Panc1 (cell line): ENCODE measurements at regions not wholly inside any gene's neighbourhood (a gene's known extent, or its start where the extent isn't known, plus 50 kb on each side); places are given as distances from the start of the nearest gene placed in this dataset.
"Not testable (repeated sequence)": the region's sequence is repeated elsewhere in the genome, so short reads cannot be mapped to it uniquely, and the experiment has no call there.

Experiments used
- ATAC-seq: fragments of 200-7000 bp; cut with Tn5 transposase; 2 replicates; pipeline ENCODE4 v1.9.1; 2020; ENCODE audit warnings: mild to moderate bottlenecking, moderate library complexity
- BruUV-seq: library from RNA; stranded (reverse); fragments of 400-500 nt; replicated peaks from 2 replicates; lab custom pipeline; 2021; lab: Mats Ljungman, UMichigan
- CTCF ChIA-PET: fragments of 300-600 bp; sonication (Branson Sonifier 250); formaldehyde crosslinking; loops from one replicate; lab custom pipeline; 2022; ENCODE audit warnings: antibody characterized with exemption; lab: Charles Lee
- POLR2A ChIA-PET: fragments of 300-600 bp; sonication (Branson Sonifier 250); formaldehyde crosslinking; loops from one replicate; lab custom pipeline; 2022; ENCODE audit warnings: antibody characterized with exemption; lab: Charles Lee
- DNase-seq: peaks from one replicate; pipeline ENCODE4 v3.0.0-alpha.2; 2010; ENCODE audit warnings: low read depth, low spot score
- H3K27ac ChIP-seq: 2 replicates; pipeline ENCODE4 v1.5.1; 2011; ENCODE audit warnings: mild to moderate bottlenecking, low read length, inconsistent platforms
- H3K27me3 ChIP-seq: fragments of 200-500 bp; sonication (Bioruptor generic); 2 replicates; pipeline ENCODE4 v1.6.0; 2014; ENCODE audit warnings: low read length, inconsistent platforms; ENCODE audit not compliant: control insufficient read depth, insufficient read depth
- H3K36me3 ChIP-seq: fragments of 200-500 bp; sonication (Bioruptor generic); 2 replicates; pipeline ENCODE4 v1.5.1; 2014; ENCODE audit warnings: inconsistent platforms, mild to moderate bottlenecking, low read length, moderate library complexity; ENCODE audit not compliant: control insufficient read depth, insufficient read depth
- H3K4me1 ChIP-seq: 2 replicates; pipeline ENCODE4 v1.5.1; 2011; ENCODE audit warnings: inconsistent platforms, mild to moderate bottlenecking, low read length, moderate library complexity; ENCODE audit not compliant: control insufficient read depth, insufficient read depth
- H3K4me3 ChIP-seq, 2 experiments: 2 replicates each; pipeline ENCODE4 v1.5.1; 2011 to 2012; ENCODE audit warnings: low read depth in 2 of 2, low read length in 2 of 2, mild to moderate bottlenecking in 2 of 2, inconsistent platforms in 1 of 2, moderate library complexity in 1 of 2
- H3K9me3 ChIP-seq: fragments of 200-500 bp; sonication (Bioruptor generic); 2 replicates; pipeline ENCODE4 v1.5.1; 2014; ENCODE audit warnings: low read depth, mild to moderate bottlenecking, inconsistent platforms, low read length, moderate library complexity; ENCODE audit not compliant: control insufficient read depth, insufficient read depth
- POLR2AphosphoS5 ChIP-seq: IDR thresholded peaks from 2 replicates; pipeline ENCODE4 v1.6.1; 2012; ENCODE audit warnings: mild to moderate bottlenecking, low read depth, low read length, moderate library complexity
- SIN3A ChIP-seq: IDR thresholded peaks from 2 replicates; pipeline ENCODE4 v1.6.1; 2012; ENCODE audit warnings: low read depth, mild to moderate bottlenecking, low read length, moderate library complexity, borderline replicate concordance; ENCODE audit not compliant: insufficient read depth
- TCF7L2 ChIP-seq: IDR thresholded peaks from 2 replicates; pipeline ENCODE4 v1.6.1; 2011; ENCODE audit warnings: mild to moderate bottlenecking, low read depth, low read length, inconsistent platforms
- in situ Hi-C: cut with HindIII; loops from 2 replicates; pipeline ENCODE4 v1.10.0; 2016; ENCODE audit warnings: low sequenced_read_pairs, low pct_unique_long_range_greater_than_20kb
- intact Hi-C: fragments of 100-400 bp; cut with micrococcal nuclease; formaldehyde crosslinking; loops from one replicate; pipeline ENCODE4 v1.10.0; 2022; ENCODE audit not compliant: unreplicated experiment
- TF ChIP-seq, protein P1 (sequence below): fragments of 450-650 bp; IDR thresholded peaks from 2 replicates; pipeline ENCODE4 v1.5.1; 2017; ENCODE audit warnings: mild to moderate bottlenecking
- TF ChIP-seq, protein P2 (sequence below), 2 experiments: IDR thresholded peaks; 2 replicates each; pipeline ENCODE4 v1.6.1; 2011 to 2012; ENCODE audit warnings: low read depth in 2 of 2, control low read depth in 1 of 2, low read length in 1 of 2, mild to moderate bottlenecking in 1 of 2, moderate library complexity in 1 of 2; ENCODE audit not compliant: insufficient read depth in 1 of 2

DNA sequence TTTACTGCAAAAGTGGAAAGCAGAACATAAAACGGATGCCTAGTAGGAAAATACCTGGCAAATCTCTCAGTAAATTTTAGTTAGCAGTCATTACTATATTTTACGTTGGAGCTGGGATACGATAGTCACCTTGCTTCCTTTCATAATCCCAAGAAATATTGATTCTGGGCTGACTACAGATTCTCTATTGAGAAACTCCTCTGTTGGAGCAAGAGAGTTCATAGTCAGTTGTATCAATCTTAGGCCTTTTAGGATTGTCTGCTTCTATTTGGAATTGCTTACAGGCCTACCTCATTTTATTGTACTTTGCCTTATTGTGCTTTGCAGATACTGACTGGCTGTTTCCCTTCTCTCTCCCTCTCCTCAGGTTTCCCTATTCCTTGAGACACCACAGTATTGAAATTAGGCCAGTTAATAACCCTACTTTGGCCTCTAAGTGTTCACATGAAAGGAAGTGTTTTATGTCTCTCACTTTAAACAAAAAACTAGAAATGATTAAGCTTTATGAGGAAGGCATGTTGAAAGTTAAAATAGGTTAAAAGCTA is 233.7 kb upstream of the TARS1 start:
- Histone ChIP-seq H3K27me3 (no peaks in the 10 kb centered on the region), H3K9me3 (peaks cover 3% of the 10 kb centered on the region; the same call in 1 of the 2 replicates), H3K4me1 (no peaks in the 10 kb centered on the region), H3K36me3 (no peaks in the 10 kb centered on the region), H3K27ac (no peak overlapping the region), H3K4me3 (no peak overlapping the region)
- intact Hi-C loops = no loop called here
- ATAC-seq (no peak), DNase-seq (no peak)
- in situ Hi-C loops = no loop called here
- ChIA-PET CTCF (no interaction called here), POLR2A (no interaction called here)
- no TSS peak for BruUV-seq
- TF ChIP-seq, protein P1, sequence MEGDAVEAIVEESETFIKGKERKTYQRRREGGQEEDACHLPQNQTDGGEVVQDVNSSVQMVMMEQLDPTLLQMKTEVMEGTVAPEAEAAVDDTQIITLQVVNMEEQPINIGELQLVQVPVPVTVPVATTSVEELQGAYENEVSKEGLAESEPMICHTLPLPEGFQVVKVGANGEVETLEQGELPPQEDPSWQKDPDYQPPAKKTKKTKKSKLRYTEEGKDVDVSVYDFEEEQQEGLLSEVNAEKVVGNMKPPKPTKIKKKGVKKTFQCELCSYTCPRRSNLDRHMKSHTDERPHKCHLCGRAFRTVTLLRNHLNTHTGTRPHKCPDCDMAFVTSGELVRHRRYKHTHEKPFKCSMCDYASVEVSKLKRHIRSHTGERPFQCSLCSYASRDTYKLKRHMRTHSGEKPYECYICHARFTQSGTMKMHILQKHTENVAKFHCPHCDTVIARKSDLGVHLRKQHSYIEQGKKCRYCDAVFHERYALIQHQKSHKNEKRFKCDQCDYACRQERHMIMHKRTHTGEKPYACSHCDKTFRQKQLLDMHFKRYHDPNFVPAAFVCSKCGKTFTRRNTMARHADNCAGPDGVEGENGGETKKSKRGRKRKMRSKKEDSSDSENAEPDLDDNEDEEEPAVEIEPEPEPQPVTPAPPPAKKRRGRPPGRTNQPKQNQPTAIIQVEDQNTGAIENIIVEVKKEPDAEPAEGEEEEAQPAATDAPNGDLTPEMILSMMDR = no peak
- TF ChIP-seq POLR2AphosphoS5 (no peak), TCF7L2 (no peak), SIN3A (no peak)
- TF ChIP-seq, protein P2, sequence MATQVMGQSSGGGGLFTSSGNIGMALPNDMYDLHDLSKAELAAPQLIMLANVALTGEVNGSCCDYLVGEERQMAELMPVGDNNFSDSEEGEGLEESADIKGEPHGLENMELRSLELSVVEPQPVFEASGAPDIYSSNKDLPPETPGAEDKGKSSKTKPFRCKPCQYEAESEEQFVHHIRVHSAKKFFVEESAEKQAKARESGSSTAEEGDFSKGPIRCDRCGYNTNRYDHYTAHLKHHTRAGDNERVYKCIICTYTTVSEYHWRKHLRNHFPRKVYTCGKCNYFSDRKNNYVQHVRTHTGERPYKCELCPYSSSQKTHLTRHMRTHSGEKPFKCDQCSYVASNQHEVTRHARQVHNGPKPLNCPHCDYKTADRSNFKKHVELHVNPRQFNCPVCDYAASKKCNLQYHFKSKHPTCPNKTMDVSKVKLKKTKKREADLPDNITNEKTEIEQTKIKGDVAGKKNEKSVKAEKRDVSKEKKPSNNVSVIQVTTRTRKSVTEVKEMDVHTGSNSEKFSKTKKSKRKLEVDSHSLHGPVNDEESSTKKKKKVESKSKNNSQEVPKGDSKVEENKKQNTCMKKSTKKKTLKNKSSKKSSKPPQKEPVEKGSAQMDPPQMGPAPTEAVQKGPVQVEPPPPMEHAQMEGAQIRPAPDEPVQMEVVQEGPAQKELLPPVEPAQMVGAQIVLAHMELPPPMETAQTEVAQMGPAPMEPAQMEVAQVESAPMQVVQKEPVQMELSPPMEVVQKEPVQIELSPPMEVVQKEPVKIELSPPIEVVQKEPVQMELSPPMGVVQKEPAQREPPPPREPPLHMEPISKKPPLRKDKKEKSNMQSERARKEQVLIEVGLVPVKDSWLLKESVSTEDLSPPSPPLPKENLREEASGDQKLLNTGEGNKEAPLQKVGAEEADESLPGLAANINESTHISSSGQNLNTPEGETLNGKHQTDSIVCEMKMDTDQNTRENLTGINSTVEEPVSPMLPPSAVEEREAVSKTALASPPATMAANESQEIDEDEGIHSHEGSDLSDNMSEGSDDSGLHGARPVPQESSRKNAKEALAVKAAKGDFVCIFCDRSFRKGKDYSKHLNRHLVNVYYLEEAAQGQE (IDR thresholded peaks at IDR 0.05; ENCODE audit: insufficient read depth in 1 of 2, low read depth in 2 of 2, low read length in 1 of 2) = no peak

DNA sequence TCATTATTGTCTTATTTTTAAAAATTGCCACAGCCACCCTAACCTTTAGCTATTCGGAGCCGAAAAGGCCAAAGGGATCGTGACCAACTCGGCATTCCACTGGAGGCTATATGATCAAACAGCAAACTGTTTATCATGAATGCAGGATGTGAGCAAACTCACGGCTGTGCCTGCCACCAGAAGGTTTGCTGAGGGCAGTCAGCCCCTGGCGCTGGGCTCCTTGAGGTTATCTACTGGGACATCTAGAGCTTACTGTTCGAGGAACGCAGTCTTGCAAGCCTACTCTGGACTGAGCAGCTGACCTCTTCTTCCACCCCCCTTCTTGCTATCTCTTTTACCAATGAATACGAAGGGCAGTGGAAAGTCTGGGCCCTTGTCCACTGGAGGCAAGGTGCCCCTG is 231.5 kb upstream of the TARS1 start:
- ChIA-PET CTCF (no interaction called here), POLR2A (no interaction called here)
- DNase-seq (no peak), ATAC-seq (no peak)
- Histone ChIP-seq H3K9me3 (no peaks in the 10 kb centered on the region), H3K4me3 (no peak overlapping the region), H3K27me3 (no peaks in the 10 kb centered on the region), H3K36me3 (no peaks in the 10 kb centered on the region), H3K4me1 (no peaks in the 10 kb centered on the region), H3K27ac (no peak overlapping the region)
- in situ Hi-C loops (no loop called here), intact Hi-C loops (no loop called here)
- BruUV-seq = no TSS peak
- no peak for TF ChIP-seq SIN3A
- TF ChIP-seq, protein P2 (IDR thresholded peaks at IDR 0.05; ENCODE audit: insufficient read depth in 1 of 2, low read depth in 2 of 2, low read length in 1 of 2) = no peak

DNA sequence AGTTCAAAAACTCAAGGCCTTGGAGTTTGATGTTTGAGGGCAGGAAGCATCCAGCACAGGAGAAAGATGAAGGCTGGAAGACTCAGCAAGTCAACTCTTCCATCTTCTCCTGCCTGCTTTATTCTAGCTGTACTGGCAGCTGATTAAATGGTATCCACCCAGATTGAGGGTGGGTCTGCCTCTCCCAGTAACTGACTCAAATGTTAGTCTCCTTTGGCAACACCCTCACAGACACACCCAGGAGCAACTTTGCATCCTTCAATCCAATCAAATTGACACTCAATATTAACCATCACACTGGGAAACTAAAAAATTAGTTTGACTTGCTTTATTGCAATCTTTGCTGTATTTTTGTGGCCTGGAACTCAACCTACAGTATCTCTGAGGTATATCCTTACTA is 230.5 kb upstream of the TARS1 start:
- in situ Hi-C loops, CTCF ChIA-PET, BruUV-seq, POLR2A ChIA-PET, DNase-seq, H3K4me1 ChIP-seq, H3K27me3 ChIP-seq, intact Hi-C loops, H3K27ac ChIP-seq, ATAC-seq, H3K4me3 ChIP-seq, H3K9me3 ChIP-seq, H3K36me3 ChIP-seq: not testable (repeated sequence)
